MCF 10A (cell line): ENCODE measurements at regions not wholly inside any gene's neighbourhood (a gene's known extent, or its start where the extent isn't known, plus 50 kb on each side); places are given as distances from the start of the nearest gene placed in this dataset.
A peak's percentile ranks its signal among the peaks of the same experiment; 100 is the strongest.

Experiments used
- BruUV-seq: library from RNA; stranded (reverse); fragments of 400-500 nt; replicated peaks from 2 replicates; lab custom pipeline; 2021; lab: Mats Ljungman, UMichigan
- CTCF ChIA-PET: fragments of 300-600 bp; sonication (Branson Sonifier 250); formaldehyde crosslinking; extraction: SDS; loops from one replicate; lab custom pipeline; 2021; ENCODE audit warnings: antibody characterized with exemption, inconsistent platforms; lab: Yijun Ruan, JAX
- POLR2A ChIA-PET: fragments of 300-600, 350-650 bp; sonication (Branson Sonifier 250); formaldehyde crosslinking; extraction: SDS; loops from one replicate; lab custom pipeline; 2020; ENCODE audit warnings: antibody characterized with exemption, inconsistent platforms; lab: Yijun Ruan, JAX
- DNase-seq: peaks from one replicate; pipeline ENCODE4 v3.0.0-alpha.2; 2018; ENCODE audit not compliant: unreplicated experiment
- H3K27ac Mint-ChIP-seq: one replicate; pipeline ENCODE4 v1.8.0; 2022; ENCODE audit warnings: mild to moderate bottlenecking, low read depth, mixed read lengths; ENCODE audit not compliant: unreplicated experiment
- H3K27me3 Mint-ChIP-seq: one replicate; pipeline ENCODE4 v1.8.0; 2022; ENCODE audit warnings: mixed read lengths; ENCODE audit not compliant: insufficient read depth, unreplicated experiment
- H3K36me3 Mint-ChIP-seq: one replicate; pipeline ENCODE4 v1.8.0; 2022; ENCODE audit warnings: mild to moderate bottlenecking, moderate library complexity, mixed read lengths; ENCODE audit not compliant: insufficient read depth, unreplicated experiment
- H3K4me1 Mint-ChIP-seq: one replicate; pipeline ENCODE4 v1.8.0; 2022; ENCODE audit warnings: mixed read lengths; ENCODE audit not compliant: insufficient read depth, unreplicated experiment
- H3K4me3 Mint-ChIP-seq: one replicate; pipeline ENCODE4 v1.8.0; 2022; ENCODE audit warnings: mild to moderate bottlenecking, moderate library complexity, mixed read lengths; ENCODE audit not compliant: unreplicated experiment
- H3K9me3 Mint-ChIP-seq: one replicate; pipeline ENCODE4 v1.8.0; 2022; ENCODE audit warnings: mixed read lengths; ENCODE audit not compliant: unreplicated experiment
- intact Hi-C: fragments of 100-400 bp; cut with micrococcal nuclease; formaldehyde crosslinking; loops from 2 replicates; pipeline ENCODE4 v1.14.1; 2022
- TF ChIP-seq, protein P1 (sequence below): fragments of 200-600 bp; IDR thresholded peaks from one replicate; pipeline ENCODE4 v1.8.0; 2022; ENCODE audit warnings: antibody characterized with exemption, mild to moderate bottlenecking; ENCODE audit not compliant: unreplicated experiment

DNA sequence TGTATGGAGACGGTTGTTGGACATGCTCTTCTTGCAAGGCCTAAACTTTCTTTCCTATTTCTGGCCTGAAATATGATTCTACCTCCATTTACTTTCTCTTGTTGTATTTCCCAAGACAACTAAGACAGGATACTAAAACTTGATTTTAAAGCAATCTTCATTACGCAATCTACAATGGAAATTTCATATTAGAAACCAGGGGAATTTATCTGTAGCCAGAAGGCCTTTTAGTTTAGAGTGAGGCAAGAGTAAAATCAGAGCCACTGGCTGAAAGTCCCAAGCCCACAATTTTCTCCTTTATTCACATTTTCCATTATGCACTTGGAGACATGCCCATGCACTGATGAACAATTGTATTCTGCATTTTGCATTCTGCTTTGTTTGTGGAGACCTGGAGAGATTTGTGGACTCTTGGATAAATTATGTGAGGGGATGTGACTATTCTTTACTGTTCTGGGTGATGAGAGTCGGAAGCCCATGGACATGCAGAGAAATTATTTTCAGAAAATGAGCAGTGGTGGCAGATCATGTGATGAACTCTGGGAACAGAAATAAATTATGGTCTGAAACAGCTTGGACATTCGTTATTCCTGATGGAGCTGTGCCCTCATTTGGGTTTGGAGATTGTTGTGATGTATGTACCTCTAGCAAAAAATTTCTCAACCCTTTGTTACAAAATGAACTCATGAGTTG lies 336.8 kb downstream of the SEC16B start:
- no peak overlapping the region for H3K27ac Mint-ChIP-seq
- H3K4me1 Mint-ChIP-seq, result no peaks in the 10 kb centered on the region
- ChIA-PET CTCF (interaction anchor here (0.6 to 1.5 kb wide), 3 partner anchors 7 to 314 kb away, joined by 3 to 5 read pairs (median 4); no protein-coding TSS in a partner anchor), POLR2A (no interaction called here)
- no peaks in the 10 kb centered on the region for H3K36me3 Mint-ChIP-seq
- no TSS peak for BruUV-seq
- no peak overlapping the region for H3K4me3 Mint-ChIP-seq
- no peaks in the 10 kb centered on the region for H3K9me3 Mint-ChIP-seq
- intact Hi-C loops, result no loop called here
- DNase-seq, result no peak
- TF ChIP-seq, protein P1, sequence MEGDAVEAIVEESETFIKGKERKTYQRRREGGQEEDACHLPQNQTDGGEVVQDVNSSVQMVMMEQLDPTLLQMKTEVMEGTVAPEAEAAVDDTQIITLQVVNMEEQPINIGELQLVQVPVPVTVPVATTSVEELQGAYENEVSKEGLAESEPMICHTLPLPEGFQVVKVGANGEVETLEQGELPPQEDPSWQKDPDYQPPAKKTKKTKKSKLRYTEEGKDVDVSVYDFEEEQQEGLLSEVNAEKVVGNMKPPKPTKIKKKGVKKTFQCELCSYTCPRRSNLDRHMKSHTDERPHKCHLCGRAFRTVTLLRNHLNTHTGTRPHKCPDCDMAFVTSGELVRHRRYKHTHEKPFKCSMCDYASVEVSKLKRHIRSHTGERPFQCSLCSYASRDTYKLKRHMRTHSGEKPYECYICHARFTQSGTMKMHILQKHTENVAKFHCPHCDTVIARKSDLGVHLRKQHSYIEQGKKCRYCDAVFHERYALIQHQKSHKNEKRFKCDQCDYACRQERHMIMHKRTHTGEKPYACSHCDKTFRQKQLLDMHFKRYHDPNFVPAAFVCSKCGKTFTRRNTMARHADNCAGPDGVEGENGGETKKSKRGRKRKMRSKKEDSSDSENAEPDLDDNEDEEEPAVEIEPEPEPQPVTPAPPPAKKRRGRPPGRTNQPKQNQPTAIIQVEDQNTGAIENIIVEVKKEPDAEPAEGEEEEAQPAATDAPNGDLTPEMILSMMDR, result no peak
- H3K27me3 Mint-ChIP-seq, result no peaks in the 10 kb centered on the region

DNA sequence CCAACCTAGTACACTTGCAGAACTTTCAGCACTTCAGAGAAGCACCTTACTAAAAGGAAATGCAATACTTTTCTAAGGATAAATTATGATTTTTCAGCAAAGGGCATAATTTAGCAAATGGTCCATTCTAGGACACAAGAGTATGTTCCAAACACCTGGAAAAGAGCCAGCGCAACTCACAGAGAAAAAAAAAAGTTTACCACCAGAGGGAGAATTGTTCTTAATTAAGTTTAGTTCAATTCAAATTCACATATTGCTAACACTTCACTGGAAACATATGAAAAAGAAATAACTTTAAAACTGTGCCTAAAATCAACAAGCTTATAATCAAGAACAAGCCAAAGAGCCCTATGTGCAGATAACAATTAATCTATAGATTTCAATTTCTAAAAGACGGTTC lies 338.1 kb downstream of the SEC16B start:
- H3K36me3 Mint-ChIP-seq, result no peaks in the 10 kb centered on the region
- ChIA-PET CTCF (interaction anchor here (0.7 to 0.8 kb wide), 3 partner anchors 202 to 496 kb away, joined by 3 read pairs; no protein-coding TSS in a partner anchor), POLR2A (interaction anchor here (0.7 to 0.8 kb wide), 2 partner anchors 314 to 415 kb away, joined by 3 to 4 read pairs; no protein-coding TSS in a partner anchor)
- no peaks in the 10 kb centered on the region for H3K4me1 Mint-ChIP-seq
- TF ChIP-seq, protein P1, result no peak
- BruUV-seq, result no TSS peak
- intact Hi-C loops, result no loop called here
- no peak overlapping the region for H3K4me3 Mint-ChIP-seq
- no peak overlapping the region for H3K27ac Mint-ChIP-seq
- H3K9me3 Mint-ChIP-seq, result no peaks in the 10 kb centered on the region
- H3K27me3 Mint-ChIP-seq, result no peaks in the 10 kb centered on the region
- peak; percentile 17 for DNase-seq

DNA sequence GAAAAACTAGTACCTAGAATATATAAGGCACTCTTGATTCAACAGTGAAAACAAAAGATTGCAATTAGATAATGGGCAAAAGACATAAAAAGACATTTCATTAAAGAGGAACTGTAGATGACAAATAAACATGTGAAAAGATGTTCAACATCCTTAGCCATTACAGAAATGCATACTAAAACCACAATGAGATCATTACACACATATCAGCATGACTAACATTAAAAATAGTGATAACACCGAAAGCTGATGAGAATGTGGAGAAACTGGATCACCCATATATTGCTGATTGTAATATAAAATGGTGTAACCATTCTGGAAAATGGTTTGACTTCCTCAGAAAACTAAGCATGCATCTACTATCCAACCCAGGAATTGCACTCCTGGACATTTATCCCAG lies 340.3 kb downstream of the SEC16B start:
- Mint-ChIP-seq H3K4me3 (no peak overlapping the region), H3K36me3 (no peaks in the 10 kb centered on the region), H3K4me1 (no peaks in the 10 kb centered on the region), H3K27ac (no peak overlapping the region), H3K27me3 (no peaks in the 10 kb centered on the region), H3K9me3 (no peaks in the 10 kb centered on the region)
- DNase-seq, result no peak
- TF ChIP-seq, protein P1, result no peak
- BruUV-seq, result no TSS peak
- ChIA-PET POLR2A (no interaction called here), CTCF (no interaction called here)
- intact Hi-C loops, result no loop called here

DNA sequence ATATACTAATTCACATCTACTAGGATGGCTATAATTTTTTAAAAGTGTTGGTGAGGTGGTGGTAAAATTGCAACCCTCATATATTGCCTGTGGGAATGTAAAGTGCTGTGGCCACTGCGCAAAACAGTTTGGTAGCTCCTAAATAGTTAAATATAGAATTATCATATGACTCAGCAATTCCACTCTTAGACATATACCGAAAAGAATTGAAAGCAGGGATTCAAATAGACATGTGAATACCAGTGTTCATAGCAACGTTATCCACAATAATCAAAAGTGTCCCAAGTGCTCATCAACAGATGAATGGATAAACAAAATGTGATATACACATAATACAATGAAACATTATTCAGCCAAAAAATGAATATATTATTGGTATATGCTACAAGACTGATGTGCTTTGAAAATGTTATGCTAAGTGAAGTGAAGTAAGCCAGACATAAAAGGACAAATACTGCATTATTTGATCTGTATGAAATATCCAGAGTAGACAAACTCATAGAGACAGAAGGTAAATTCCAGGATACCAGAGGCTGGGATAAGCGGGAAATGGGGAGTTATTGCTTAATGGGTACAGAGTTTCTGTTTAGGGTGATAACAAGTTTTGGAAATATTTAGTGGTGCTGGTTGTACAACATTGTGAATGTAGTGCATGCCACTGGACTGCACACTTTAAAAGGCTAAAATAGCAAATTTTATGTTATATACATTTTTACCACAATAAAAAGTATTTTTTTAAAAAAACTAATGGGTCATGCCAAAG lies 342.5 kb downstream of the SEC16B start:
- BruUV-seq, result no TSS peak

More for the DNA sequence above, 342.5 kb downstream of the SEC16B start:
- no peak overlapping the region for H3K4me3 Mint-ChIP-seq
- TF ChIP-seq, protein P1, result no peak
- no peaks in the 10 kb centered on the region for H3K9me3 Mint-ChIP-seq
- H3K4me1 Mint-ChIP-seq, result no peaks in the 10 kb centered on the region
- no peak for DNase-seq
- no peak overlapping the region for H3K27ac Mint-ChIP-seq
- POLR2A ChIA-PET, result no interaction called here
- CTCF ChIA-PET, result no interaction called here
- no peaks in the 10 kb centered on the region for H3K36me3 Mint-ChIP-seq
- no peaks in the 10 kb centered on the region for H3K27me3 Mint-ChIP-seq
- intact Hi-C loops, result no loop called here
